H9 (cell line): ENCODE measurements at regions not wholly inside any gene's neighbourhood (a gene's known extent, or its start where the extent isn't known, plus 50 kb on each side); places are given as distances from the start of the nearest gene placed in this dataset.

Experiments used
- DNase-seq: peaks from one replicate; pipeline ENCODE4 v3.0.0-alpha.2; 2017
- H2AFZ ChIP-seq: one replicate; pipeline ENCODE4 v1.6.1; 2013; ENCODE audit warnings: mild to moderate bottlenecking, low read length, control low read depth, moderate library complexity
- H2AK5ac ChIP-seq: 2 replicates; pipeline ENCODE4 v1.6.1; 2013; ENCODE audit warnings: low read length, control low read depth, mixed read lengths; ENCODE audit not compliant: insufficient read length
- H2BK120ac ChIP-seq: one replicate; pipeline ENCODE4 v1.6.1; 2013; ENCODE audit warnings: low read depth, mild to moderate bottlenecking, low read length, control low read depth, inconsistent platforms; ENCODE audit not compliant: poor library complexity, severe bottlenecking
- H2BK12ac ChIP-seq: 2 replicates; pipeline ENCODE4 v1.6.1; 2013; ENCODE audit warnings: low read length, control low read depth, mixed read lengths, low read depth; ENCODE audit not compliant: insufficient read length
- H2BK15ac ChIP-seq: 2 replicates; pipeline ENCODE4 v1.6.1; 2013; ENCODE audit warnings: low read depth, low read length, control low read depth
- H2BK20ac ChIP-seq: one replicate; pipeline ENCODE4 v1.6.1; 2013; ENCODE audit warnings: low read depth, mild to moderate bottlenecking, low read length, control low read depth, inconsistent platforms; ENCODE audit not compliant: poor library complexity, severe bottlenecking
- H2BK5ac ChIP-seq: 2 replicates; pipeline ENCODE4 v1.6.1; 2013; ENCODE audit warnings: low read length, control low read depth, mixed read lengths; ENCODE audit not compliant: insufficient read length
- H3K14ac ChIP-seq: 2 replicates; pipeline ENCODE4 v1.6.1; 2013; ENCODE audit warnings: low read length, control low read depth; ENCODE audit not compliant: insufficient read depth
- H3K18ac ChIP-seq: 2 replicates; pipeline ENCODE4 v1.6.1; 2013; ENCODE audit warnings: low read depth, mild to moderate bottlenecking, mixed read lengths, low read length, control low read depth; ENCODE audit not compliant: insufficient read length
- H3K23ac ChIP-seq: 2 replicates; pipeline ENCODE4 v1.6.1; 2013; ENCODE audit warnings: low read length, control low read depth, mixed read lengths, low read depth; ENCODE audit not compliant: insufficient read length
- H3K23me2 ChIP-seq: 2 replicates; pipeline ENCODE4 v1.6.1; 2013; ENCODE audit warnings: low read depth, mild to moderate bottlenecking, mixed read lengths, low read length, control low read depth; ENCODE audit not compliant: insufficient read length, poor library complexity, severe bottlenecking
- H3K27ac ChIP-seq: 2 replicates; pipeline ENCODE4 v1.5.1; 2013; ENCODE audit warnings: low read length, control low read depth, mixed read lengths, low read depth; ENCODE audit not compliant: insufficient read length
- H3K27me3 ChIP-seq: 2 replicates; pipeline ENCODE4 v1.6.1; 2013; ENCODE audit warnings: low read length, control low read depth, inconsistent platforms; ENCODE audit not compliant: insufficient read depth
- H3K4ac ChIP-seq: 2 replicates; pipeline ENCODE4 v1.6.1; 2013; ENCODE audit warnings: low read depth, mild to moderate bottlenecking, control low read depth, inconsistent platforms, low read length, moderate library complexity
- H3K4me1 ChIP-seq: 2 replicates; pipeline ENCODE4 v1.6.1; 2013; ENCODE audit warnings: low read length, control low read depth, inconsistent platforms; ENCODE audit not compliant: insufficient read depth
- H3K4me2 ChIP-seq: 2 replicates; pipeline ENCODE4 v1.6.1; 2013; ENCODE audit warnings: low read length, control low read depth, mixed read lengths; ENCODE audit not compliant: insufficient read length, insufficient read depth
- H3K56ac ChIP-seq: 2 replicates; pipeline ENCODE4 v1.6.1; 2013; ENCODE audit warnings: low read depth, mild to moderate bottlenecking, mixed read lengths, low read length, control low read depth; ENCODE audit not compliant: insufficient read length
- H3K79me1 ChIP-seq: 2 replicates; pipeline ENCODE4 v1.6.1; 2013; ENCODE audit warnings: low read depth, mild to moderate bottlenecking, moderate library complexity, low read length, control low read depth, inconsistent platforms; ENCODE audit not compliant: insufficient read depth, poor library complexity, severe bottlenecking
- H3K79me2 ChIP-seq: 2 replicates; pipeline ENCODE4 v1.6.1; 2013; ENCODE audit warnings: low read length, control low read depth, inconsistent platforms; ENCODE audit not compliant: insufficient read depth
- H3K9ac ChIP-seq: 2 replicates; pipeline ENCODE4 v1.6.1; 2013; ENCODE audit warnings: low read length, control low read depth, mixed read lengths; ENCODE audit not compliant: insufficient read length; ENCODE audit errors: extremely low read depth
- H3K9me3 ChIP-seq: one replicate; pipeline ENCODE4 v1.6.1; 2013; ENCODE audit warnings: low read depth, low read length, inconsistent platforms; ENCODE audit not compliant: control insufficient read depth
- H3T11ph ChIP-seq: one replicate; pipeline ENCODE4 v1.6.1; 2013; ENCODE audit warnings: mild to moderate bottlenecking, low read length, control low read depth, inconsistent platforms
- H4K20me1 ChIP-seq: one replicate; pipeline ENCODE4 v1.6.1; 2013; ENCODE audit not compliant: control insufficient read depth, insufficient read length, insufficient read depth
- H4K5ac ChIP-seq: 2 replicates; pipeline ENCODE4 v1.6.1; 2013; ENCODE audit warnings: low read depth, mild to moderate bottlenecking, mixed read lengths, low read length, control low read depth; ENCODE audit not compliant: insufficient read length
- H4K8ac ChIP-seq: replicated peaks from 2 replicates; pipeline ENCODE4 v1.6.1; 2013; ENCODE audit warnings: low read length, control low read depth, mixed read lengths, low read depth; ENCODE audit not compliant: insufficient read length
- H4K91ac ChIP-seq: 2 replicates; pipeline ENCODE4 v1.6.1; 2013; ENCODE audit warnings: low read depth, mild to moderate bottlenecking, moderate library complexity, mixed read lengths, low read length, control low read depth; ENCODE audit not compliant: insufficient read length
- H3K27ac Mint-ChIP-seq, 3 experiments: 2 replicates in 2 of 3; 3 replicates in 1 of 3; pipeline ENCODE4 v1.8.0; 2020 to 2021; ENCODE audit warnings: mixed read lengths in 3 of 3, mild to moderate bottlenecking in 1 of 3, moderate library complexity in 1 of 3
- H3K27me3 Mint-ChIP-seq: 2 replicates; pipeline ENCODE4 v1.8.0; 2021; ENCODE audit warnings: low read depth, mild to moderate bottlenecking, moderate library complexity, mixed read lengths
- H3K36me3 Mint-ChIP-seq, 3 experiments: 2 replicates in 2 of 3; 3 replicates in 1 of 3; pipeline ENCODE4 v1.8.0; 2020 to 2021; ENCODE audit warnings: low read depth in 3 of 3, mixed read lengths in 3 of 3; ENCODE audit not compliant: insufficient read depth in 1 of 3
- H3K4me1 Mint-ChIP-seq, 2 experiments: 2 replicates each; pipeline ENCODE4 v1.8.0; 2020; ENCODE audit warnings: mixed read lengths in 2 of 2
- H3K4me3 Mint-ChIP-seq, 2 experiments: 2 replicates in 1 of 2; 3 replicates in 1 of 2; pipeline ENCODE4 v1.8.0; 2020 to 2021; ENCODE audit warnings: mild to moderate bottlenecking in 2 of 2, mixed read lengths in 2 of 2, moderate library complexity in 1 of 2
- H3K9me3 Mint-ChIP-seq, 2 experiments: 2 replicates in 1 of 2; 3 replicates in 1 of 2; pipeline ENCODE4 v1.8.0; 2020; ENCODE audit warnings: mild to moderate bottlenecking in 2 of 2, mixed read lengths in 2 of 2, moderate library complexity in 1 of 2
- WGBS: extraction: QIAGEN DNeasy Blood & Tissue Kit; methylation state at CpG from one replicate; pipeline ENCODE4 v1.1.7; 2013; ENCODE audit warnings: missing lambda C conversion rate, low lambda C conversion rate, mixed read lengths; ENCODE audit not compliant: insufficient read length; ENCODE audit errors: extremely low coverage; 5-methylcytosine and 5-hydroxymethylcytosine counted together
- TF ChIP-seq, protein P1 (sequence below): fragments of 200-600 bp; sonication (generic); conservative IDR thresholded peaks from 3 replicates; pipeline ENCODE4 v1.8.0; 2021; ENCODE audit warnings: antibody characterized with exemption, mild to moderate bottlenecking

DNA sequence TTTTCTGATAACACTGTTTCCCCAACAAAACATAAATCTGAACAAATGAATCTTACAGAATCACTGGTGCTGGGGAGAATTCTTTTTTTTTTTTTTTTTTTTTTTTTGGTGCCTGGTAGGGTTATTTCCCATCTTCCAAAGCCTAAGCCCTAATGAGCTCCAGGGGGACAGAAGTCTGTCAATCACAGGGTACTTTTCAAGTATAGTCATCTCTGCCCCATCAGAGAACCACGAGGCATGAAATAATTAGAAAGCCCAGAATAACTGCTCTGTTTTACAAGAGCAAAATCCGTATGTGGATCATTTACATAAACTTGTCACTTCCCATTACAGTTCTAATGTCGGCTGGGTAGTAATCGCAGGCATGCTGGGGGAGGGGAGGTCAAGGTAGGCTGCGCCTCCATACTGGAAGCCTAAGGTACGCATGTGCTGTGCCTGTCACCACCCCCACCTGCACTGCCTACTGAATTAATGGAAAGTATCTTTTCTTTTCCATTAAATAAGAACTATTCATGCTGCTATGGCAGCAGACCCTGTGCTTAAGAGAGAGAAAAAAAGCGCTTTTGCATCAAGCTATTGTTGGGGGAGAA, 164.7 kb upstream of the LEF1 start:
- WGBS = no CpG with 5 or more reads among the region's 7 CpGs
- Histone ChIP-seq H3K9ac (no peak overlapping the region), H3K14ac (no peak overlapping the region), H3K56ac (no peak overlapping the region), H3K79me1 (no peaks in the 10 kb centered on the region), H3K27ac (no peak overlapping the region), H3K4me1 (no peaks in the 10 kb centered on the region; the same call in 1 of the 2 replicates), H3K27me3 (no peaks in the 10 kb centered on the region), H2BK12ac (no peak overlapping the region), H3K4me2 (no peak overlapping the region), H2BK15ac (no peak overlapping the region), H2AK5ac (no peak overlapping the region), H4K20me1 (no peaks in the 10 kb centered on the region), H3K23ac (no peak overlapping the region), H4K91ac (no peak overlapping the region), H2AFZ (no peak overlapping the region), H3K4ac (no peak overlapping the region), H4K5ac (no peak overlapping the region), H3T11ph (no peak overlapping the region), H3K18ac (no peak overlapping the region), H3K23me2 (no peaks in the 10 kb centered on the region), H4K8ac (no peak overlapping the region), H2BK120ac (no peak overlapping the region), H2BK5ac (no peak overlapping the region), H3K9me3 (no peaks in the 10 kb centered on the region), H2BK20ac (no peak overlapping the region), H3K79me2 (no peaks in the 10 kb centered on the region)
- Mint-ChIP-seq H3K36me3 (no peaks in the 10 kb centered on the region), H3K4me3 (no peak overlapping the region), H3K27me3 (peaks cover 8% of the 10 kb centered on the region), H3K27ac (no peak overlapping the region), H3K9me3 (no peaks in the 10 kb centered on the region), H3K4me1 (peaks cover 13 to 21% of the 10 kb centered on the region in 2 experiments)
- TF ChIP-seq, protein P1, sequence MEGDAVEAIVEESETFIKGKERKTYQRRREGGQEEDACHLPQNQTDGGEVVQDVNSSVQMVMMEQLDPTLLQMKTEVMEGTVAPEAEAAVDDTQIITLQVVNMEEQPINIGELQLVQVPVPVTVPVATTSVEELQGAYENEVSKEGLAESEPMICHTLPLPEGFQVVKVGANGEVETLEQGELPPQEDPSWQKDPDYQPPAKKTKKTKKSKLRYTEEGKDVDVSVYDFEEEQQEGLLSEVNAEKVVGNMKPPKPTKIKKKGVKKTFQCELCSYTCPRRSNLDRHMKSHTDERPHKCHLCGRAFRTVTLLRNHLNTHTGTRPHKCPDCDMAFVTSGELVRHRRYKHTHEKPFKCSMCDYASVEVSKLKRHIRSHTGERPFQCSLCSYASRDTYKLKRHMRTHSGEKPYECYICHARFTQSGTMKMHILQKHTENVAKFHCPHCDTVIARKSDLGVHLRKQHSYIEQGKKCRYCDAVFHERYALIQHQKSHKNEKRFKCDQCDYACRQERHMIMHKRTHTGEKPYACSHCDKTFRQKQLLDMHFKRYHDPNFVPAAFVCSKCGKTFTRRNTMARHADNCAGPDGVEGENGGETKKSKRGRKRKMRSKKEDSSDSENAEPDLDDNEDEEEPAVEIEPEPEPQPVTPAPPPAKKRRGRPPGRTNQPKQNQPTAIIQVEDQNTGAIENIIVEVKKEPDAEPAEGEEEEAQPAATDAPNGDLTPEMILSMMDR = no peak
- no peak for DNase-seq
